G401 (cell line): ENCODE measurements at regions not wholly inside any gene's neighbourhood (a gene's known extent, or its start where the extent isn't known, plus 50 kb on each side); places are given as distances from the start of the nearest gene placed in this dataset.
"Not testable (repeated sequence)": the region's sequence is repeated elsewhere in the genome, so short reads cannot be mapped to it uniquely, and the experiment has no call there.

ENCODE experiments used
- DNase-seq: peaks from one replicate; pipeline ENCODE4 v3.0.0-alpha.2; 2015; ENCODE audit warnings: low spot score
- in situ Hi-C: cut with HindIII; loops from 2 replicates; pipeline ENCODE4 v1.10.0; 2016; ENCODE audit warnings: low sequenced_read_pairs, mixed read lengths

- in situ Hi-C loops: no loop called here
- no peak for DNase-seq
These were observed 298.1 kb upstream of the TRPC5 start for GRCh38 chrX:112380541-112381278.

GRCh38 chrX:112377481-112377880 is 294.9 kb upstream of the TRPC5 start:
- in situ Hi-C loops: no loop called here

DNA sequence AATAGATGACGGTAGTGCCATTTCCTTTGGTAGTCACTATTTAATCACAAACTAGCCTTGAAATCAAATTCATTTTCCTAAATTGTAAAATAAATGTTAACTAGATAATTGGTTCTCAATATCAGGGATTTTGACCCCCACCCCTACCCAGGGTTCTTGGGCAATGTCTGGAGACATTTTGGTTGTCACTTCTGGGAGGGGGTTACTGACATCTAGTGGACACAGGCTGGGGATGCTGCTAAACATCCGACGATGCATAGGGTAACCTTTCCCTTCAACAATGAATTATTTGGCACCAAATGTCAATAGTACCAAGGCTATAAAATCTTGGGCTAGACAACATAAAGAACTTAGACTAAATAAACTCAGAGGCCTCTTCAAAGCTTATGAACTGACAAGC is 285.8 kb upstream of the TRPC5 start:
- no peak for DNase-seq
- in situ Hi-C loops: no loop called here

More at GRCh38 chrX:112377481-112377880, 294.9 kb upstream of the TRPC5 start:
- DNase-seq: no peak

GRCh38 chrX:112367065-112367464 is 284.5 kb upstream of the TRPC5 start:
- in situ Hi-C loops: no loop called here
- DNase-seq: no peak

DNA sequence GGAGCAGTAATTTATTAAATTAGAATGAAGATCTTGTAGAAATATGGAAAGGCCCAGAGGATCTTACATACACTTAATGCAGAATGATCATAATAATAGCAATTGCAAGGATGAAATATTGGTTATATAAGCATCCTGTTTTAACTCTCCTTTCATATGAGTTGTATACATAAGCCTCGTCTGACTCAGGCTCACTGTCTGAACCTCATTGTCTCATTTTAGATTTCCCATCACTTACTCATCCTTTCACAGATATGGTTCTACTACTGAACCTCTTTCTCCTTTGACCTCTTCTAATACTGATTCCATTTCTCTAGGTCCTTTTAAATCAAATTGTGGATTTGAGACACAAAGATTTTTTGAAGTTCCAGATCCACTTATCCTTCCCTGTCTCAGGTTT is 277.3 kb upstream of the TRPC5 start:
- DNase-seq: no peak

DNA sequence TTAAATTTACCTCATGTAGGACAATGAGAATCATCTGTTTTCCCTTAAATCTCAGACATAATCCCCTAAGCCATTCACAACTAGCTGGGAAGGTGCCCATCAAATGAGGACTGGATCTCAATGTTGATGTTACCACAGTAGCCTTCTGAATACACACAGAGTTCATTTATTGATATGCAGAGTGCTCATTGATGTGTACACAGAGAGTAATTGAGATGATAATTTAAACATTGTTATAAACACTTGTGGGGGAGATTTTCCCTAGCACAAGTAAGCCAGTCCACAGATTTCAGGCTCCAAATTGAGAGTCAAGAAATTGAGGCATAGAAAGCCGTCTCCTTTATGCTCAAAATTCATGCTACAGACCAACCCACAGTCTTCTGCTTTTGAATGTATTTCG is 273.4 kb upstream of the TRPC5 start:
- in situ Hi-C loops: no loop called here
- no peak for DNase-seq

More for the DNA sequence above, 277.3 kb upstream of the TRPC5 start:
- in situ Hi-C loops: no loop called here

GRCh38 chrX:112341598-112341997 is 259.0 kb upstream of the TRPC5 start:
- DNase-seq: no peak
- in situ Hi-C loops: no loop called here

DNA sequence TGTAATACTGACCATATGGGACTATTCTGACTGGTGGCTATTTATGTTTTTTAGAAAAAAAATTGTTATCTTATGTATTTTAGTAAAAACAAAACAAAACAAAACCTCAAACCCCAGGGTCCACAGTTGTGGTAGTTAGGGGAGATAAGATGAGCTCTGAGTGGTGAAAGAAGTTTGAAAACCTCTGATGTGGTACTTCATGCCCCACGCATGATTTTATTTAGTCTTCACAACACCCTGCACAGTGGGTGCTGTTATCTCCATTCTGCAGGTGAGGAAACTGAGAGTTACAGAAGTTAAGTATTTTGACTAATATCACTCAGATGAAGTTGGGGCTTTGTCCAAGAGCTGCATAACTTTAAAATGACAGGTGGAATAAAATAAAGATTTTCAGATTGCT is 230.6 kb upstream of the TRPC5 start:
- in situ Hi-C loops: no loop called here
- no peak for DNase-seq

DNA sequence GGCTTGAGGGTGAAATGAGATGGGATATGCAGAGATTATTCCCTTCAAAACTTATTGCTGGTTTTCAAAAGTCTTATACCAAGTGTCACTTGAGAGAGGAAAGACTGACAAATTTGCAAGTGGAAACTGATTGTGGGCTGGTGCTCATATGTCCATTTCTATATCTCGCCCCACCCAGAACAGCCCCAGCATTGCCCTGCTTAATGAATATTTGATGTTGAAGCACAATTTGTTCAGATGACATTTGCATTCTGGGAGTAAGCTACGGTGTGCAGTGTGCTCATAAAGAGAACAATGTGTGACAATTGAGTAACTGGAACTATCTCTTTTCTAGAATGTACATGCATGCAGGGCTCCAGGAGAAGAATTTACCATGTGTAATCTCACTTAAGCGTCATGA is 223.5 kb upstream of the TRPC5 start:
- no peak for DNase-seq
- in situ Hi-C loops: no loop called here

DNA sequence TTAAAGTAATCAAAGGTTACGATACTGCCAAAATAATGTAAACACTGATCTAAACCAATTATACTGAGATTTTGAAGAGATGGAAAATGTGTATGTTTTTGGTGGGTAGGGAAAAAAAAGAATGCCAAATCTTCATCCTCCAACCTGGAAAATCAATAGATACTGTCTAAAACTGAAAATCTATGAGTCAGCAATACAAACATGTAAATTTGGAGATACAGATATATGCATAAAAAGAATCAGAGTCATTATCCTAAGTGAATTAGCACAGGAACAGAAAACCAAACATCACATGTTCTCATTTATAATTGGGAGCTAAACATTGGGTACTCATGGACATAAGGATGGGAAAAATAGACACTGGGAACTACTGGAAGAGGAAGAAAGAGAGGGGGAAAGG is 197.4 kb upstream of the TRPC5 start:
- no peak for DNase-seq
- in situ Hi-C loops: no loop called here

GRCh38 chrX:112270991-112271390 is 188.4 kb upstream of the TRPC5 start:
- in situ Hi-C loops: no loop called here
- no peak for DNase-seq

DNA sequence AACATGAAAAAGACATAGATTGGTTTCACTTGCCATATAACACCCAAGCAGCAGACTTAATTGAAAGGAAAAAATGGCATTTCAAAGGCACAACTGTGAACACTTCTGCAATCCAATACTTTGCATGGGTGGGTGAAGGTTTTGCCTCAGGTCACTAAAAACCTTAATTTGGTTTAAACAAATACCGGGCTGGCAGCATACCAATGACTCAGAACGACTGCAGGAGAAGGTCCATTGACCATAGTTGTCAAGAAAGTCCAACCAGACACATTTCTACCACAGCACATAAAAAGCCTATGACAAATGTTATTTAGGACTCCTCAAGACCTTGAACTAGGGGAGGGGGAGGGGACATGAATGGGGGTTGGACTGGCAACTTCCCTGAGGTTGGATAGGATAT is 183.6 kb upstream of the TRPC5 start:
- DNase-seq: no peak
- in situ Hi-C loops: no loop called here

DNA sequence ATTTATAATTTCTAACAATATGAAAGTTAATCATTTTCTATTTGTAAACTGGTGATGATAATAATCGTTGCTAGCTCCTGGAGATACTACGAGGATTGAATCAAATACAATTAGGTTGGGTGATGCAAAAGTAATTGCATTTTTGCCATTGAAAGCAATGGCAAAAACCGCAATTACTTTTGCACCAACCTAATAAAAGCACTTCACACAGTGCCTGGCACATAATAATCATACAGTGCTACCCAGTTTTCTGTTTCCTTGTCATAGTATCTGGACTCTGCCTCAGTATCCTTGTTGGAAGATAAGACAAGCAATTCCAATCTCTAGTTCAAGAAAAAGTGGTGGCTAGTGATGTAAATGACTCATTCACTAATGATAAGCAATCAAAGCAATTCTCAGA is 176.8 kb upstream of the TRPC5 start:
- in situ Hi-C loops: no loop called here
- no peak for DNase-seq

GRCh38 chrX:112254896-112255295 is 172.3 kb upstream of the TRPC5 start:
- in situ Hi-C loops: no loop called here
- DNase-seq: no peak

DNA sequence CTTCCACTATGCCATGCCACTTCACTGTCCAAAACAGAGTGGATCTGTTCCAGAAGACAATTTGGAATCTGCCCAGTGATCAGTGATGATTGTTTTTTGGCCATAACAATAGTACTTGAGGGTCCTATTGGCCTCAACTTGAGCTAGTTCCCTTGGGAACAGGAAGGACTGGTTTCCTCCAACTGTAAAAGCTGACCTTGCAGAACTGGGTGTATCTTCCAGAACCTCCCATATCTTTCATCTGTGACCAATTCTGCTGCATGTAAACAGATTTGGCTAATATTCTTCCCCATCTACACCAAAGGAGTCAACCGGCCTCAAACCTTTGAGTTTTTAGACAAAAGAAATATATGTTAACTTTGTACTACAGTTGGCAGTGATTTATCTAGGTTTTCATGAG is 165.1 kb upstream of the TRPC5 start:
- in situ Hi-C loops: no loop called here
- DNase-seq: no peak

- DNase-seq: no peak
- in situ Hi-C loops: no loop called here
These were observed 153.0 kb upstream of the TRPC5 start for GRCh38 chrX:112235547-112235946.

GRCh38 chrX:112233164-112233563 is 150.6 kb upstream of the TRPC5 start:
- in situ Hi-C loops: no loop called here

DNA sequence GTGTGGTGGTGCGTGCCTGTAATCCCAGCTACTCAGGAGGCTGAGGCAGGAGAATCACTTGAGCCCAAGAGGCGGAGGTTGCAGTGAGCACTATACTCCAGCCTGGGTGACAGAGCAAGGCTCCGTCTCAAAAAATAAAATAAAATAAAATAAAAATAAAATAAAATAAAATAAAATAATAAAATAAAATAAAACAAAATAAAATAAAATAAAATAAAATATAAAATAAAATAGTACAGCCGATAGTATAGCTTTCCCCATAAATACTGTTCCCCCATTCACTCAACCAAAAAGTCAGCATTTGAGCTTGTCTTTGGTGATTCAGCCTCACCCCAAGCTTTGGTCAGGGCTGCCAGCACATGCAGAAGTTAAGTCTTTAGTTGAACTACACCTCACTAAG is 144.2 kb upstream of the TRPC5 start:
- in situ Hi-C loops: not testable (repeated sequence)

More at GRCh38 chrX:112233164-112233563, 150.6 kb upstream of the TRPC5 start:
- no peak for DNase-seq

DNA sequence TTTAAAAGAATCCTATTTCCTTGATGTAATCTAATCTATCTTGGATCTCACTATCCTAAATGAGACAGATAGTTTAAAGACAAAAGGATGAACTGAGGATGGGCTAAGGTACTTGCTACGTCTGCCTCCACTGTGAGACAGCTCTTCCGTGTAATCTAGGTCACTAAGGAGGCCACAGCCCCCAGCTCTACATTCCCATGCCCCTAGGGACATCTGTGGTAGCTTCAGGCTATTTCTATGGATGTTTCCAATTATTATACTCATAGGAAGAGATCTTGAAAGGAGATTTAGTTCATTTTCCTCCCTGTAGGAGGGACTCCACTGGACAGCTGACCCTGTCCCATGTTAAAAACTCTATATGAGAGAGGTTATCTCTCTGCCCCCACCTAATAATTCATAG is 140.8 kb upstream of the TRPC5 start:
- in situ Hi-C loops: no loop called here
- no peak for DNase-seq

More for the DNA sequence above, 144.2 kb upstream of the TRPC5 start:
- not testable (repeated sequence) for DNase-seq

DNA sequence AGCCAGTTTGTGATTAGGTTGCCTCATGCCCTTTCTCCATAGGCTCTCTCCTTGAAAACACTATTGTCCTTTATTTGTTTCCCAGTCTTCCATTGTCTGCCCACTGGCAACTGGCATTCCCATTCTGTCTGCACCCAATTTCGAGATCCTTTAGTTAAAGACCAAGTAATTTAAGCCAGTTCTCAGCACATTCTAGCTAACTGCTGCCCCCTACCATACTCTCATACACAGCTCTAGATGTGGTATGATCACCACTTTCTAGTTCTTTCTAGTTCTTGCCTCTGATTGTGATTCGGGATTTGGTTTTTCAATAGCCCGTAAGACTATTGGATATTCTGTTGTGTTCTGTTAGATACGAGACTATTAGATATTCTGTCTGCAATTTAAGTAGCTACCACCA is 135.8 kb upstream of the TRPC5 start:
- DNase-seq: no peak
- in situ Hi-C loops: no loop called here

DNA sequence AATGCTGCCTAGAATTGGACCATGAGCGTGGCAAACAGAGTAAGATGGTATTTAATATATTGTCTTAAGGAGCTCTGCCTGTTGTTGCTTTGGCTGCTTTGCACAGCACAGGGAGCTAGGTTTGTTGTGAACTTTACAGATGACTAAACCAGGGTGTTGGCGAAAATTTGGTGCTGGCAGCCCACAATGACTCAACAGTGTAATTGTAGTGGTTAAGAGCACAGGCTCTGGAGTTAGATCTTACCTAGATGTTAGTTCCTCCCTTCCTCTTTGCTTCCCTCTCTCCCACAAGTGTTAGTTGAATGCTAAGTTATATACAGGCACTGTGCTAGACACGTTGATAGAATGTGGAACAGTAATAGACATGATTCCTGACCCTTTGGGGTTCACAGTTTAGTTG is 128.9 kb upstream of the TRPC5 start:
- no peak for DNase-seq
- in situ Hi-C loops: no loop called here
